Heart left ventricle (tissue), 16 donors: ENCODE measurements at regions not wholly inside any gene's neighbourhood (a gene's known extent, or its start where the extent isn't known, plus 50 kb on each side); places are given as distances from the start of the nearest gene placed in this dataset.

Source experiments
- ATAC-seq, 4 donors: fragments of 200-7000 bp; cut with Tn5 transposase; one replicate each; pipeline ENCODE4 v1.9.1; 2020 to 2022; ENCODE audit warnings: moderate library complexity in 4 of 4, mild to moderate bottlenecking in 3 of 4, moderate number of reproducible peaks in 1 of 4
- DNase-seq, 5 donors: peaks; one replicate each; pipeline ENCODE4 v3.0.0-alpha.2; 2020
- H3K27ac ChIP-seq, 12 donors: fragments of 200-600 bp; sonication (generic) in 4 of 12; one replicate each; pipeline versions ENCODE4 v1.5.0 to v1.8.0; 2016 to 2022; ENCODE audit warnings: mild to moderate bottlenecking in 2 of 12
- H3K27me3 ChIP-seq, 9 donors: fragments of 200-600 bp; sonication (generic) in 2 of 9; one replicate each; pipeline versions ENCODE4 v1.5.1 to v1.8.0; 2016 to 2022; ENCODE audit warnings: mild to moderate bottlenecking in 3 of 9
- H3K36me3 ChIP-seq, 9 donors: fragments of 200-600 bp; sonication (generic) in 2 of 9; one replicate each; pipeline versions ENCODE4 v1.5.0 to v1.8.0; 2018 to 2022; ENCODE audit warnings: mild to moderate bottlenecking in 2 of 9
- H3K4me1 ChIP-seq, 12 donors: fragments of 200-600 bp; sonication (generic) in 4 of 12; one replicate each; pipeline versions ENCODE4 v1.5.0 to v1.8.0; 2016 to 2022; ENCODE audit warnings: mild to moderate bottlenecking in 3 of 12
- H3K4me3 ChIP-seq, 12 donors: fragments of 200-600 bp; sonication (generic) in 4 of 12; one replicate each; pipeline versions ENCODE4 v1.5.0 to v1.8.0; 2017 to 2022; ENCODE audit warnings: mild to moderate bottlenecking in 9 of 12, moderate library complexity in 4 of 12
- H3K9me3 ChIP-seq, 12 donors: fragments of 200-600 bp; sonication (generic) in 4 of 12; one replicate each; pipeline versions ENCODE4 v1.5.0 to v1.8.0; 2016 to 2022; ENCODE audit warnings: mild to moderate bottlenecking in 1 of 12
- CTCF ChIP-seq, 12 donors: fragments of 200-600 bp; sonication (generic) in 4 of 12; IDR thresholded peaks; one replicate each; pipeline versions ENCODE4 v1.5.0 to v1.8.0; 2018 to 2022; ENCODE audit warnings: antibody characterized with exemption in 12 of 12, mild to moderate bottlenecking in 5 of 12
- POLR2A ChIP-seq, 2 donors: fragments of 450-650 bp; IDR thresholded peaks; one replicate each; pipeline ENCODE4 v1.6.1; 2017; ENCODE audit warnings: antibody characterized with exemption in 2 of 2, mild to moderate bottlenecking in 2 of 2, moderate library complexity in 2 of 2
- WGBS, 4 donors: extraction: QIAGEN DNeasy Blood & Tissue Kit in 2 of 4; methylation state at CpG; one replicate each; pipeline versions ENCODE4 v1.1.5 to v1.1.7; 2013 to 2018; 5-methylcytosine and 5-hydroxymethylcytosine counted together
- intact Hi-C, 10 donors: fragments of 100-400 bp; cut with DNase I; formaldehyde crosslinking; loops; one replicate each; pipeline versions ENCODE4 v1.11.1 to v1.14.2; 2022
- donor health status: ischemic (EF 13 %, LVEDD 7.1; RV severe dilation, severe dysfunction).
- donor health status: healthy with polysubstance abuse.
- donor health status: DM: no; HTN: yes; CAD: no.
- donor health status: DM: no; HTN: no; CAD: no.
- donor health status: ischemic (EF 25% LVEDD 6.9; RV normal size, moderate dysfunction).
- donor health status: ischemic (EF 25% LVEDD 5.7; RV mildly dilated, moderate dysfunction).
- donor health status: healthy.
- donor health status: DM: yes; HTN: yes; CAD: no.
- donor health status: ischemic (EF 35%, LVEDD 5.7; RV mildly dilated, moderate dysfunction).
- donor health status: nonischemic (EF 11% LVEDD 7.7; RV severe dilation, severe dysfunction).
- donor health status: DM: yes; HTN: yes; CAD: no.
- donor health status: PGD.
- donor health status: ischemic (EF 29% LVEDD 5.4; RV normal size, mild dysfunction).
- donor health status: nonischemic (EF 23%, LVEDD 6.1; RV moderate dilation, normal function).

DNA sequence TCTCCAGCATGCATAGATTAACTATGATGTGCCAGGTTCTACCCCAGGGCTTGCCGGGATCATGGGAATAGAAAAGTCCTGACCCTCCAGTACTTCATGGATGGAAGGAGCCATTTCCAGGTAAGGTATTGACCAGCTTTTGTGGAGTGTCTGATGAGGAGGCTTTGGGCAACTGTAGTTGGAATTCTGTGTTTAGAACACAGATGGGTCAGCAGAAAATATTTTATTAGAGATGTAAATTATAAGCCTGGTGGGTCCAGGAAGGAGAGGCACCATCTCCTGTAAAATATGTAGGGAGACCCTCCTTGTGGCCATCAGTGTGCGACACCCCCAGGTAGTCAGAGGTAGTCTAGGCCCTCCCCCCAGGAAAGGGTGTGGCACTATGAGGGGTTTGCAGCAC lies 156.2 kb downstream of the IRX1 start:
- Histone ChIP-seq H3K9me3 (peaks cover 0 to 7% (median 0%) of the 10 kb centered on the region in 12 donors), H3K27ac (no peak overlapping the region), H3K4me1 (no peaks in the 10 kb centered on the region), H3K4me3 (no peak overlapping the region), H3K27me3 (no peaks in the 10 kb centered on the region), H3K36me3 (no peaks in the 10 kb centered on the region)
- WGBS, 4 donors: 88 to 93% (median 88%) methylated on average over 2 of the region's 2 CpGs
- no peak for ATAC-seq
- TF ChIP-seq POLR2A (IDR thresholded peaks at IDR 0.05): no peak
- no peak for TF ChIP-seq CTCF (IDR thresholded peaks at IDR 0.05)
- no peak for DNase-seq
- intact Hi-C loops: no loop called here

GRCh38 chr5:3778000-3778550 lies 182.4 kb downstream of the IRX1 start:
- no peaks in the 10 kb centered on the region for H3K36me3 ChIP-seq
- no peak overlapping the region for H3K4me3 ChIP-seq
- H3K27me3 ChIP-seq: no peaks in the 10 kb centered on the region
- H3K4me1 ChIP-seq: peaks cover 0 to 10% (median 0%) of the 10 kb centered on the region in 12 donors
- intact Hi-C loops: no loop called here
- no peak overlapping the region for H3K27ac ChIP-seq
- ATAC-seq: no peak
- no peak for DNase-seq
- WGBS, 4 donors: 37 to 47% (median 40%) methylated on average over 6 of the region's 6 CpGs
- TF ChIP-seq POLR2A (IDR thresholded peaks at IDR 0.05) (no peak), CTCF (IDR thresholded peaks at IDR 0.05) (no peak)
- no peaks in the 10 kb centered on the region for H3K9me3 ChIP-seq

DNA sequence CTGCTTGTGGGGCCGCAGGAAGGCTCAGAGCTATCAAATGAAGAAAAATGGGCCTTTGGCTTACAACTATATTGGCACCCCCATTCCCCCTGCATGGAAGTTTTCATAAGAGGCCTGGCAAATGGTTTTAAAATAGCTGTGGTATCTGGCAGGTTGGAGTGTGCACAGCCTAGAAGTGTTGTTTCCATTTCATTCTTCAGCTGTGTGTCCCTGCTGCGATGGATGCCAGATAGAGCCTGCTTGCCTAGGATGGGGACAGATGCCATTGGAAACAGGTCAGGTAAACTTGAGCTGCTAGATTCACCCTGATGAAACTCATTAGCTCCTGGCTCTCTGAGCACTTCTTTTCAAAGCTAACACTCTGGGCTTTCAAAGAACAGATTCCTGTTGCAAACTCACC lies 183.3 kb downstream of the IRX1 start:
- intact Hi-C loops: no loop called here
- no peak for DNase-seq
- Histone ChIP-seq H3K9me3 (no peaks in the 10 kb centered on the region), H3K36me3 (no peaks in the 10 kb centered on the region), H3K4me3 (no peak overlapping the region), H3K27me3 (no peaks in the 10 kb centered on the region), H3K27ac (no peak overlapping the region), H3K4me1 (peaks cover 0 to 10% (median 0%) of the 10 kb centered on the region in 12 donors)
- TF ChIP-seq CTCF (IDR thresholded peaks at IDR 0.05) (no peak), POLR2A (IDR thresholded peaks at IDR 0.05) (no peak)
- ATAC-seq: no peak
- 66 to 78% (median 72%) methylated on average over 2 of the region's 2 CpGs for WGBS, 4 donors

GRCh38 chr5:3780278-3780677 lies 184.6 kb downstream of the IRX1 start:
- no peak for ATAC-seq
- Histone ChIP-seq H3K4me3 (no peak overlapping the region), H3K27me3 (no peaks in the 10 kb centered on the region), H3K27ac (no peak overlapping the region), H3K36me3 (no peaks in the 10 kb centered on the region), H3K9me3 (no peaks in the 10 kb centered on the region), H3K4me1 (peaks cover 0 to 10% (median 0%) of the 10 kb centered on the region in 12 donors)
- DNase-seq: no peak
- WGBS, 4 donors: 86 to 96% (median 89%) methylated on average over 7 of the region's 7 CpGs
- intact Hi-C loops: no loop called here
- TF ChIP-seq POLR2A (IDR thresholded peaks at IDR 0.05) (no peak), CTCF (IDR thresholded peaks at IDR 0.05) (no peak)
